Caki2 (cell line): ENCODE measurements at regions not wholly inside any gene's neighbourhood (a gene's known extent, or its start where the extent isn't known, plus 50 kb on each side); places are given as distances from the start of the nearest gene placed in this dataset.

Experiments used
- DNase-seq: peaks from one replicate; pipeline ENCODE4 v3.0.0-alpha.2; 2015; ENCODE audit warnings: low read depth
- in situ Hi-C: cut with HindIII; loops from 2 replicates; pipeline ENCODE4 v1.10.0; 2016; ENCODE audit warnings: low sequenced_read_pairs, low pct_unique_long_range_greater_than_20kb, mixed read lengths

GRCh38 chr16:62907562-62907961 is 871.3 kb upstream of the CDH8 start:
- in situ Hi-C loops = no loop called here

GRCh38 chr16:62903961-62904502 is 867.8 kb upstream of the CDH8 start:
- in situ Hi-C loops = no loop called here

More at GRCh38 chr16:62907562-62907961, 871.3 kb upstream of the CDH8 start:
- DNase-seq = no peak

GRCh38 chr16:62899737-62900136 is 863.5 kb upstream of the CDH8 start:
- DNase-seq = no peak
- in situ Hi-C loops = no loop called here

More at GRCh38 chr16:62903961-62904502, 867.8 kb upstream of the CDH8 start:
- no peak for DNase-seq

GRCh38 chr16:62889097-62889496 is 852.9 kb upstream of the CDH8 start:
- in situ Hi-C loops = no loop called here
- DNase-seq = no peak

GRCh38 chr16:62883509-62883908 is 847.3 kb upstream of the CDH8 start:
- in situ Hi-C loops = no loop called here
- no peak for DNase-seq

- in situ Hi-C loops = no loop called here
Observed at GRCh38 chr16:62882552-62883221, 846.4 kb upstream of the CDH8 start.

GRCh38 chr16:62876133-62876532 is 839.9 kb upstream of the CDH8 start:
- in situ Hi-C loops = no loop called here
- no peak for DNase-seq

More at GRCh38 chr16:62882552-62883221, 846.4 kb upstream of the CDH8 start:
- no peak for DNase-seq

GRCh38 chr16:62872339-62872738 is 836.1 kb upstream of the CDH8 start:
- DNase-seq = no peak
- in situ Hi-C loops = no loop called here

GRCh38 chr16:62870554-62870953 is 834.3 kb upstream of the CDH8 start:
- in situ Hi-C loops = no loop called here
- no peak for DNase-seq

- in situ Hi-C loops = no loop called here
- DNase-seq = no peak
Observed at GRCh38 chr16:62869837-62870236, 833.6 kb upstream of the CDH8 start.

- no peak for DNase-seq
Observed at GRCh38 chr16:62863139-62863538, 826.9 kb upstream of the CDH8 start.

GRCh38 chr16:62853887-62854286 is 817.6 kb upstream of the CDH8 start:
- in situ Hi-C loops = no loop called here
- no peak for DNase-seq

More at GRCh38 chr16:62863139-62863538, 826.9 kb upstream of the CDH8 start:
- in situ Hi-C loops = no loop called here

- DNase-seq = no peak
- in situ Hi-C loops = no loop called here
Observed at GRCh38 chr16:62846399-62847057, 810.3 kb upstream of the CDH8 start.

- no peak for DNase-seq
- in situ Hi-C loops = no loop called here
Observed at GRCh38 chr16:62832214-62832613, 796.0 kb upstream of the CDH8 start.

GRCh38 chr16:62831235-62831850 is 795.1 kb upstream of the CDH8 start:
- in situ Hi-C loops = no loop called here
- no peak for DNase-seq

- DNase-seq = no peak
- in situ Hi-C loops = no loop called here
Observed at GRCh38 chr16:62829607-62830006, 793.4 kb upstream of the CDH8 start.

GRCh38 chr16:62829084-62829483 is 792.8 kb upstream of the CDH8 start:
- no peak for DNase-seq
- in situ Hi-C loops = no loop called here

GRCh38 chr16:62821824-62822223 is 785.6 kb upstream of the CDH8 start:
- in situ Hi-C loops = no loop called here
- no peak for DNase-seq

- DNase-seq = no peak
Observed at GRCh38 chr16:62816971-62817519, 780.8 kb upstream of the CDH8 start.

More at GRCh38 chr16:62816971-62817519, 780.8 kb upstream of the CDH8 start:
- in situ Hi-C loops = no loop called here
